Rectal smooth muscle tissue (tissue), 1 donor: ENCODE measurements at regions not wholly inside any gene's neighbourhood (a gene's known extent, or its start where the extent isn't known, plus 50 kb on each side); places are given as distances from the start of the nearest gene placed in this dataset.
A peak's percentile ranks its signal among the peaks of the same experiment; 100 is the strongest.

Experiments
- H3K27ac ChIP-seq: one replicate; pipeline ENCODE4 v1.7.0; 2013; ENCODE audit warnings: low read depth, low read length, inconsistent platforms
- H3K27me3 ChIP-seq: one replicate; pipeline ENCODE4 v1.7.0; 2013; ENCODE audit warnings: low read length; ENCODE audit not compliant: control insufficient read depth, insufficient read depth
- H3K36me3 ChIP-seq: one replicate; pipeline ENCODE4 v1.7.0; 2013; ENCODE audit warnings: low read length; ENCODE audit not compliant: control insufficient read depth, insufficient read depth
- H3K4me1 ChIP-seq: one replicate; pipeline ENCODE4 v1.7.0; 2013; ENCODE audit warnings: low read length; ENCODE audit not compliant: control insufficient read depth, insufficient read depth
- H3K4me3 ChIP-seq: one replicate; pipeline ENCODE4 v1.7.0; 2013; ENCODE audit warnings: low read length
- H3K9ac ChIP-seq: one replicate; pipeline ENCODE4 v1.7.0; 2013; ENCODE audit warnings: low read length

GRCh38 chr5:67293226-67293625, 96.6 kb upstream of the CD180 start:
- Histone ChIP-seq H3K36me3 (no peaks in the 10 kb centered on the region), H3K27me3 (no peaks in the 10 kb centered on the region), H3K4me1 (peaks cover 39% of the 10 kb centered on the region), H3K4me3 (no peak overlapping the region), H3K27ac (peak overlapping the region; percentile 28), H3K9ac (no peak overlapping the region)

GRCh38 chr5:67292201-67292940, 95.8 kb upstream of the CD180 start:
- Histone ChIP-seq H3K4me3 (no peak overlapping the region), H3K4me1 (peaks cover 45% of the 10 kb centered on the region), H3K27ac (peak overlapping the region; percentile 47), H3K36me3 (no peaks in the 10 kb centered on the region), H3K27me3 (no peaks in the 10 kb centered on the region), H3K9ac (no peak overlapping the region)

- H3K9ac ChIP-seq: no peak overlapping the region
- H3K4me3 ChIP-seq: no peak overlapping the region
- peak overlapping the region; percentile 47 for H3K27ac ChIP-seq
- H3K36me3 ChIP-seq: no peaks in the 10 kb centered on the region
- no peaks in the 10 kb centered on the region for H3K27me3 ChIP-seq
- H3K4me1 ChIP-seq: peaks cover 45% of the 10 kb centered on the region
Observed at GRCh38 chr5:67291671-67292070, 95.1 kb upstream of the CD180 start.

- Histone ChIP-seq H3K36me3 (no peaks in the 10 kb centered on the region), H3K4me1 (peaks cover 45% of the 10 kb centered on the region), H3K27ac (peak overlapping the region; percentile 47), H3K4me3 (no peak overlapping the region), H3K9ac (no peak overlapping the region), H3K27me3 (no peaks in the 10 kb centered on the region)
Observed at GRCh38 chr5:67291066-67291465, 94.5 kb upstream of the CD180 start.

- H3K27ac ChIP-seq: peak overlapping the region; percentile 47
- H3K4me1 ChIP-seq: peaks cover 45% of the 10 kb centered on the region
Observed at GRCh38 chr5:67290655-67291054, 94.1 kb upstream of the CD180 start.

GRCh38 chr5:67289763-67290521, 93.3 kb upstream of the CD180 start:
- Histone ChIP-seq H3K4me1 (peaks cover 45% of the 10 kb centered on the region), H3K27me3 (no peaks in the 10 kb centered on the region), H3K4me3 (no peak overlapping the region), H3K36me3 (no peaks in the 10 kb centered on the region), H3K9ac (no peak overlapping the region), H3K27ac (peak overlapping the region; percentile 47)

More at GRCh38 chr5:67290655-67291054, 94.1 kb upstream of the CD180 start:
- H3K36me3 ChIP-seq: no peaks in the 10 kb centered on the region
- no peak overlapping the region for H3K4me3 ChIP-seq
- no peak overlapping the region for H3K9ac ChIP-seq
- H3K27me3 ChIP-seq: no peaks in the 10 kb centered on the region

GRCh38 chr5:67287510-67288268, 91.1 kb upstream of the CD180 start:
- Histone ChIP-seq H3K36me3 (no peaks in the 10 kb centered on the region), H3K27me3 (no peaks in the 10 kb centered on the region), H3K4me3 (no peak overlapping the region), H3K9ac (no peak overlapping the region), H3K27ac (no peak overlapping the region), H3K4me1 (peaks cover 39% of the 10 kb centered on the region)

- H3K4me3 ChIP-seq: no peak overlapping the region
- H3K27me3 ChIP-seq: no peaks in the 10 kb centered on the region
- H3K9ac ChIP-seq: no peak overlapping the region
- H3K27ac ChIP-seq: no peak overlapping the region
- H3K4me1 ChIP-seq: peaks cover 31% of the 10 kb centered on the region
- no peaks in the 10 kb centered on the region for H3K36me3 ChIP-seq
Observed at GRCh38 chr5:67286006-67286405, 89.4 kb upstream of the CD180 start.

GRCh38 chr5:67283988-67284487, 87.4 kb upstream of the CD180 start:
- Histone ChIP-seq H3K4me1 (peaks cover 12% of the 10 kb centered on the region), H3K4me3 (no peak overlapping the region), H3K36me3 (no peaks in the 10 kb centered on the region), H3K9ac (no peak overlapping the region), H3K27me3 (no peaks in the 10 kb centered on the region), H3K27ac (no peak overlapping the region)

- Histone ChIP-seq H3K27me3 (no peaks in the 10 kb centered on the region), H3K9ac (no peak overlapping the region), H3K27ac (no peak overlapping the region), H3K36me3 (no peaks in the 10 kb centered on the region), H3K4me3 (no peak overlapping the region), H3K4me1 (peaks cover 6% of the 10 kb centered on the region)
Observed at GRCh38 chr5:67283275-67283987, 86.8 kb upstream of the CD180 start.

- Histone ChIP-seq H3K9ac (no peak overlapping the region), H3K36me3 (no peaks in the 10 kb centered on the region), H3K4me1 (no peaks in the 10 kb centered on the region), H3K4me3 (no peak overlapping the region), H3K27me3 (no peaks in the 10 kb centered on the region), H3K27ac (no peak overlapping the region)
Observed at GRCh38 chr5:67281874-67282273, 85.3 kb upstream of the CD180 start.
